GM19372 (cell line): ENCODE measurements at regions not wholly inside any gene's neighbourhood (a gene's known extent, or its start where the extent isn't known, plus 50 kb on each side); places are given as distances from the start of the nearest gene placed in this dataset.

Experiments
- ATAC-seq: cut with Tn5 transposase; IDR thresholded peaks from one replicate; pipeline ENCODE4 v1.9.1; 2021; ENCODE audit warnings: mild to moderate bottlenecking, low read depth, moderate library complexity; ENCODE audit not compliant: unreplicated experiment

- no peak for ATAC-seq
Measured at GRCh38 chr3:30113906-30114305, 492.5 kb upstream of the TGFBR2 start.

- no peak for ATAC-seq
Measured at GRCh38 chr3:30114918-30115317, 491.5 kb upstream of the TGFBR2 start.

DNA sequence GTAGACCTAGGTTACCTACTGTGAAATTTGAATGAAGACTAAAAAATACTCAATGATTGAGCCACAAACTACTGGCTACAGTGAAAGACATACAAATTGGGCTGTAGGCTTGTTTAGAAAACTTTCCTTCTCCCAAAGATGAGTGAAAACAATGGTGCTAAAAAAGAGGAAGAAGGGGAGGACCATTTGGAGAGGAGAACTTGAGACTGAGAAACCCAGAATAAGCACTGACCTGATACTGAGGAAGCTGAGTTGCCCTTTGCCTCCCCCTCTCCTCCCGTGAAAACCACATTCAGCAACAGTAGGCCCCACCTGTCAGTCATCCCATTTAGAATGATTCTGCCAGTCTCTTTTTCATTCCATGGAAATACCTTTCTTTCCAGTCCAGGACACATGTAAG lies 484.0 kb upstream of the TGFBR2 start:
- no peak for ATAC-seq

DNA sequence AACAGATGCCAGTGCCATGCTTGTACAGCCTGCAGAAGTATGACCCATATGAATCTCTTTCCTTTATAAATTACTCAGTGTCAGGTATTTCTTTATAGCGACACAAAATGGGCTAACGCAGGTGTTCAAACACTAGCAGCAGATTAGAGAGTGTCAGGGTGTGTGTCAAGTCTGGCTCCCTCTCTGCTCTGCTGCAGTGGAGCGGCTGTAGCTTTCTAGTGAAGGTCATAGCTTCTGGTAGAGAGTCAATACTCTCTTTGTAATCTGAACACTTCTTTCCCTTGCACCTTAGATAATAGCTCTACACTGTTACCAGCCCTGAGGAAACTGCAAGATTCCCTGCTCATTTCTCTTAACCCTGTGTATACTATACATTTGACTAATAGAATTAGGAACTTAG lies 483.2 kb upstream of the TGFBR2 start:
- no peak for ATAC-seq

- no peak for ATAC-seq
Measured at GRCh38 chr3:30123755-30124154, 482.6 kb upstream of the TGFBR2 start.

- no peak for ATAC-seq
Measured at GRCh38 chr3:30124435-30125370, 481.7 kb upstream of the TGFBR2 start.

DNA sequence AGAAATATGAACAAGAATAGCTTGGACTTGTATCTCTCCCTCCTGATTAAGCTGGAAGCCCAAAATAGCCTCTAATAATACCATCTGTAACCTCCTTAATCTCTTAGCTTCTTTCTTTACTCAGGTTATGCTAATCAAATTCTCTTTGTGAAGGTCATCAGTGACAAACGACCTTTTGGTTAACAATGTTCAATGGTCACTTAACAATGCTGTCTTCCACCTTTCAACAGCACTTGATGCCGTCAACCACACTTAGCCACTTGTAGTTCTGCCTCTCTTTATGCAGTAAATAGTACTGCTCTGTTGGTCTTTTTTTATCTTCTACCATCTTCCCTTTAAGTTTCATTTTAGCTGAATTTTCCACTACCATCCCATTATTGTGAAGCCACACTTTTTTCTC lies 476.6 kb upstream of the TGFBR2 start:
- no peak for ATAC-seq

GRCh38 chr3:30130391-30130790 lies 476.0 kb upstream of the TGFBR2 start:
- no peak for ATAC-seq

- no peak for ATAC-seq
Measured at GRCh38 chr3:30131191-30131590, 475.2 kb upstream of the TGFBR2 start.

- no peak for ATAC-seq
Measured at GRCh38 chr3:30135190-30135589, 471.2 kb upstream of the TGFBR2 start.

DNA sequence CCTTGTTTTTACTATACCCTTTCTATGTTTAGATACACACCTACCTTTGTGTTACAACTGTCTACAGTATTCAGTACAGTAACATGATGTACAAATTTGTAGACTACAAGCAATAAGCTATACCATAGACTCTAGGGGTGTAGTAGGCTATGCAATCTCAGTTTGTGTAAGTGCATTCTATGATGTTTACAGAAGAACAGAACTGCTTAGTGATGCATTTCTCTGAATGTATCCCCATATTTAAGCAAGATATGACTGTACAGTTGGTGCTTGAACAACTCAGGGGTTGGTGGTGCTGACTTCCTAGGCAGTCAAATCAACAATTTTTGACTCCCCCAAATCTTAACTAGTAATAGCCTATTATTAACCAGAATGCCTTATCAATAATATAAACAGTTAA lies 467.1 kb upstream of the TGFBR2 start:
- ATAC-seq, result no peak

DNA sequence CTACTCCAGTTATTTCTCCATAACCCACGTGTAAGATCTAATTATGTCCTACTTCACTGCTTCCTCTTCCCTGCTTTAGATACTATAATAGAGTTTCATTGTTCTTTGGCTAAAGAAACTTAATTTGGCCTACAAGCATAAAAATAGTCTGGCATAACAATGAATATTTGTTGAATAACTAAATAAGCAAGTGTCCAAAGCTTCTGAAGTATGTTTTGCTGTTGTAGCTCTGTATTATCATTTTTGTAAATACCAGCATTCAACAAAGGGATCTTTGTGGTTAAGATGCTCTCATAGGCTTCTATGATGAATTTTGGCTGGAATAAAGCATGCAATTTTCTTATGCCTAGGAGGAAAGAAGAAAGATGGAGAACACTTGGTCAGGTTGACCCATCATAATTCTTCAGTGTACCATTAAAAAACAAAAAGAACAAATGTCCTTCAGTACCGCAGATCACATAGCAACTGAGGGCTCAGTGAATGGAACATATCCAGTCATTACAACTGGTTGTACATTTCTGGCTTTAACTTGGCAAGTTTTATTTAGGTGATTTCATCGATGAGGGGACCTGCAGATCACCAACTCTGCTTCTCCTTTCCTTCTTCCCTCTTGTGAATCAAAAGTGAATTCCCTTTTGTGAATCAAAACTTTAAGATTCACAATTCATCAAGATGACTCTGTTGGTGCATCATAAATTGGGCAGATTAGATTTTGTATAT lies 465.9 kb upstream of the TGFBR2 start:
- ATAC-seq, result no peak

- ATAC-seq, result no peak
Measured at GRCh38 chr3:30141178-30141581, 465.2 kb upstream of the TGFBR2 start.

GRCh38 chr3:30141927-30142326 lies 464.5 kb upstream of the TGFBR2 start:
- ATAC-seq, result no peak

DNA sequence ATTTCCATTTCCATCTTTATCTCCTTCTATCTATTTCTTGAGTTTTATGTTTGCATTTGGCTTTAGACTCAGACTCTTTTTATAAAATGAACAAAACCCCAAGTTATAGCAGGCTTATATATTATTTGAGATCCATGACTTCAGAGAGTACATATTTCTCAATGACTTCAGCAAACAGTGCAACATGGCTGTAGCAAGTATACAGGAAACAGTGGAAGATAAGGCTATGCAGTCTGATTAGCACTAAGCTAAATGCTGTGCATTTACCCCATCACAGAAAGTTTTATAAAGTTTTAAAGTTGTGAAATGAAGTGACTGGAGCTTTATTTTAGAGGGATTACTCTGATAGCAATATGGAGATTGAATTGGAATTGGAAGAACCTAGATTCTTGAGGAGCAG lies 463.5 kb upstream of the TGFBR2 start:
- no peak for ATAC-seq

GRCh38 chr3:30145281-30145680 lies 461.1 kb upstream of the TGFBR2 start:
- no peak for ATAC-seq

- ATAC-seq, result no peak
Measured at GRCh38 chr3:30146978-30147377, 459.4 kb upstream of the TGFBR2 start.

DNA sequence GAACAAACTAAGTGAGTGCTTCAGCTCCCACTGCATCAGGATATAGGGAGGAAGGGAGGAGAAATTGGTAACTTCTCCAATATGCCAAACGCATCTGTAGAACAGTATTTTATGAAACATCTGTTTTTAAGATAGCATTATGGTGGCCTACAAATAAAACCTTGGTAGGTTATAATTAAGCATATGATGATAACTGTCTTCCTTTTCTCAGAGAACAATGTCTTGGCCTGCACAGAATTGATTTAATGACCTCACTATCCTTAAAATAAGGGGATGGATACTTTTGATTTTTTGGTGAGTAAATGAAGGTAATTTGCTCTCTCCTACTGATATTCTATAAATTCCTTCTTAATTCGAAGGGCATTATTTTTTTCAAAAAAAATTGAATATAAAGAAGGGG lies 451.5 kb upstream of the TGFBR2 start:
- ATAC-seq, result no peak

DNA sequence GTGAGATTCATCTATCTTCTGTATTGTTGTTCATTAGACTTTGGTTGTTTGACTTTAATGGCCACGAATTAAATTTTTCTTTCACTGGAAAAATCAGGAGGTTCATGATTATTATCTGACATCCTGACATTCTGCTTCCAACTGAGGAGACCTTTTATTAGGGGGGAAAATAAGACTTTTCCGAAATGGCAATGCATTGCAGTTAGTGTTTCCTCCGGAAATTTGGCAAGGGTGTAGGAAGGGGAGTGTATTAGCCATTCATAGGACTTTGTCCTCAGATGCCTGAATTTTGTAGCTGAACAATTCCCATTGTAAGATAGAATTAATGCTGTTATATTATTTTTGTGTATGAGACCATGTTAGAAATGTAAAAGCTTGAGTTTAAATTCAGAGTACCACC lies 450.6 kb upstream of the TGFBR2 start:
- ATAC-seq, result no peak

GRCh38 chr3:30156586-30157498 lies 449.6 kb upstream of the TGFBR2 start:
- no peak for ATAC-seq

- ATAC-seq, result no peak
Measured at GRCh38 chr3:30161375-30161774, 445.0 kb upstream of the TGFBR2 start.
